HG02588 (cell line): ENCODE measurements at regions not wholly inside any gene's neighbourhood (a gene's known extent, or its start where the extent isn't known, plus 50 kb on each side); places are given as distances from the start of the nearest gene placed in this dataset.
"Not testable (repeated sequence)": the region's sequence is repeated elsewhere in the genome, so short reads cannot be mapped to it uniquely, and the experiment has no call there.

ENCODE experiments used
- ATAC-seq: cut with Tn5 transposase; IDR thresholded peaks from one replicate; pipeline ENCODE4 v1.9.1; 2021; ENCODE audit warnings: mild to moderate bottlenecking, moderate library complexity; ENCODE audit not compliant: unreplicated experiment

GRCh38 chr12:131311279-131311722 lies 357.6 kb downstream of the ADGRD1 start:
- not testable (repeated sequence) for ATAC-seq

GRCh38 chr12:131311764-131312163 lies 358.1 kb downstream of the ADGRD1 start:
- ATAC-seq: no peak

GRCh38 chr12:131312382-131312781 lies 358.7 kb downstream of the ADGRD1 start:
- ATAC-seq: not testable (repeated sequence)

DNA sequence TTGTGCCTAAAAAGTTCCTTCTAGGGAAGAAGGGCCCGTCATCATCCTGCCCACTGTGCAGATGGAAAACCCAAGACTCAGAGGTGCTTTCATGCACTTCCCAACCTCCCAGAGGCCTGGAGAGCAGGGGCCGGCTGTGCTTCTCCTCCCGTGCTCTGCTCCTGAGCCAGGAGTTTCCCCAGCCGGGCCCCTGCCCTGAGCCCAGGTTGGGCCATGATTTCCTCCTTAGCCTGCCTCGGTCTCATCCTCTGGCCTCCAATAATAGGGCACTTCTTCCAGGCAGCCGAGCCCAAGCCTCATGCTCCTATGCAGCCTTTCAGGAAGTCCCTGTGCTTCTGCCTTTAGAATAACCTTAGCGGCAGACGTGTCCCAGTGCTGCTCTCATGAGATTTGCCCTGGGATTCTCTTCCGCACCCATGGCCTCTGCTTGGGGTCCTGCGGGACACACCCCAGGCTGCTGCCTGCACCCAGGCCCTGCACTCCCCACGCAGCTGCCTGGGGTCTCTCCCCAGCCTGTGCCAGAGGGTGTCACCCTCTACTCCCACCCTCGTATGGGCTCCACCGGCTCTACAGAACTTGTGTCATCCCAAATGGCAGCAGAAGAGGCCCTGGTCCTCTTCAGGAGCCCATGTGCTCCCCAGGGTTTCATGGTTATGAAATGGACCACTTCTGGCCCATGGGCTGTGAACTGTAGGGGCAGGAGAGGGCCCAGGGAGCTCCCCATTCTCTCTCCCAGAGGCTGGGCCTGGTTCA lies 359.3 kb downstream of the ADGRD1 start:
- no peak for ATAC-seq

DNA sequence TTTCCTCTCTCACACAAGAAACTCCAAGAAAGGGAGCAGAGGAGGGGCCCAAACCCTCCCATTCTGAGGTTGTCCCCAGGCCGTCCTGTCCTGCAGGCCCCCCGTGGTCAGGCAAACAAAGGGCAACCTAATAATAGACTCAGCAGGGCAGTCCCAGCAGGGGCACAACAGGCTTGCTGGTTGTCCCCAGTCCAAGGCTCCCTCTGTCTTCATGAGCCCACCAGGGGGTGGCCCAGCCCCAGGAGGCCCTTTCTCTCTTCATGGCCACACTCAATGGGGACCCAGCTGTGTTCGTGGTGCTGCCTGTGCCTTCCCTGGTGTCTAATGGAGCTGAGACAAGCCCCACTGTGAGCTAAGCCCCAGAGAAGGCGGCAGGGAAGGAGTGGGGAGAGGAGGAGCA lies 359.9 kb downstream of the ADGRD1 start:
- ATAC-seq: no peak

- no peak for ATAC-seq
Measured at GRCh38 chr12:131314524-131315090, 360.9 kb downstream of the ADGRD1 start.

DNA sequence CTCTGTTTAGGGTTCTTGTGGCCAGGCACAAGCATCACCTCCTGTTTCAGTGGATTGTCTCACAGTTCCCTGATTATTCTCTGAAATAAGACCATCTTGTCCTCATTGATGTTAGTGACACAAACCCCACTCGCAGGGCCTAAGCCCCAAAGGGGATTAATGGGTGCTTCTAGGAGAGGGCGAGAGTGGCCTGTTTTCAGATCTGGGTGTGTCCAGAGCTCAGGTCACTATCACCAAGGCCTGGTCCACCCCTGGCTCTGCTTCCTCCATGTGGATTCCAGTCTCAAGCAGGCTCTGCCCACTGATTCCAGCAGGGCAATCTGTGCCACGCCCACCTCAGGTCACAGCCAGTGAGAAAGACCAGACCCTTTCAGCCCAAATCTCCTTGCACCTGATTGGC lies 361.9 kb downstream of the ADGRD1 start:
- ATAC-seq: no peak

- no peak for ATAC-seq
Measured at GRCh38 chr12:131316388-131316787, 362.7 kb downstream of the ADGRD1 start.

- no peak for ATAC-seq
Measured at GRCh38 chr12:131318045-131318685, 364.5 kb downstream of the ADGRD1 start.

DNA sequence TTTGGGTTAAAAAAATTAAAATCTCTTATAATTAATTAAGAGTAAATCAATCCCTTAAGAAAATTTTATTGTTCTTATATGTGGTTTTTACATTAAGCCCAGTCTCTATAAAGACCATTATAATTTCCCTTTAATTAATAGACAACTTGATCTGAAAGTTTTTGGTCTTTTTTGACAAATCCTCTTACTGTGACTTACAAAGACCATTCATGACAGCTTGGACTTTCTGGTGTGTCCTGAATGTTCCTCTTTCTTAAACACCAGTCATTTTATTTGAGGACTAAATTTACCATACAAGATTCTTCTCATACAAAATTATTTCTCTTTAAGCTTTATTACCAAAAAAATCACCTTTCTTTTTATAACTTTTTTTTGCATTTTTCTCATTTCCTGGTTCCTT lies 368.3 kb downstream of the ADGRD1 start:
- ATAC-seq: no peak

- not testable (repeated sequence) for ATAC-seq
Measured at GRCh38 chr12:131322460-131322859, 368.8 kb downstream of the ADGRD1 start.

DNA sequence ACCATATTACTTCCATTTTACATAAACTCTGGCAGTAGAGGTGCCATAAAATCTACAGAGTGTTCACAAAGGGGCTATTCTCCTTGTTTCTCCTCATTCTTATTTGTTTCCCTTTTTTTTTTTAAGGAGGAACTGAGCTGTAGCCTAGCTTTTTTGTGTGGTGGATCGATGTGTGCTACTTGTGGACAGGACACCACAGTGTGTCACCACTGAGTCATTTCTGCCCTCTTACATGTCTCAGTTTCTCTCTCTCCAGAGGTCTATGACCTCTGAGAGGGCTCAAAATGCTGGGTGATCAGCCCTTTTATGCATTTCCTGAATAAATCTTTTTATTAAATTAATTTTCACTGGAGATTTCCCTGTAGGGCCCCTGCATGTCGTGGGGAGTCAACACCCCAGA lies 370.2 kb downstream of the ADGRD1 start:
- ATAC-seq: no peak

DNA sequence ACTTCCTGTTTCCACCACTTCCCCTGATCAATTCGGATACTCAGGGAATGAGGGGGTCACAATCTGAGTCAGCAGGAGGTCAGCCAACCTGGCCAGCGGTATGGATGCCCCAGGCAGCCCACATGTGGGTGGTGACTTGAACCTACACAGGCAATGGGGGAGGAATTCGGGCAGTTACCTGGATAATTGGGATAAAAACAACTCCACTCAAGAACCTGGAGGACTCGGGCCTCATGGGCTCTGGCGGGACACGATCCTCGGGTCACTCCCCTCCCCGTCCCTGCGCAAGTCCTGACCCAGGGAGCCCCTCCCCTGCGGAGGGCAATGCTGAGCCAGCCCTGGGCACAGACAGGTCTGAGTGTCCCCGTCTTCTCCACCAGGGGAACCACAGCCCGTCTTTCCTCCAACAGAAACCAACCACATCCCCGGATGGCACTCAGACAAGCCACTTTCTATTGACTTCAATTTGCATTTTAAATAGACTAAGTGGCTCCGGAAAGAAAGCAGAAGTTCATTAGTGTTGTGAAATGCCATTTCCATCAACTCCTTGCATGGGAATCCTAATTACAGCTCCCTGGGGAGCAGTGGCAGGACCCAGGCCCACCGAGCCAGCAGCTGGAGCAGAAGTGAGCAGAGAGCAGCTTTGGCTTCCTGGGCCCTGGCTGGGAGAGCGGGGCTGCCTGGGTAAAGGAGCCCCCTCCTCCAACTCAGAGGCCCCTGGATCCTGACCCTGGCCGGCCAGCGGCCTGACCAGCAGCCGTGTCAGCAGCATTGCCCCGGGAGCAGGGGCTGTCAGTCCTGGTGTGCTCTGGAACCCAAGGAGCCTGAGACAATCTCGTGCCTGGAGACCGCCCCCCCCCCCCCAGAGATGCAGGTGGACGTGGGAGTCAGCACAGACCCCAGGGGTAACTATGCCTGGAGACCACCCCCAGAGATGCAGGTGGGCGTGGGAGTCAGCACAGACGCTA lies 374.1 kb downstream of the ADGRD1 start:
- ATAC-seq: no peak

GRCh38 chr12:131328861-131329845 lies 375.4 kb downstream of the ADGRD1 start:
- ATAC-seq: not testable (repeated sequence)

- no peak for ATAC-seq
Measured at GRCh38 chr12:131330106-131330815, 376.6 kb downstream of the ADGRD1 start.

DNA sequence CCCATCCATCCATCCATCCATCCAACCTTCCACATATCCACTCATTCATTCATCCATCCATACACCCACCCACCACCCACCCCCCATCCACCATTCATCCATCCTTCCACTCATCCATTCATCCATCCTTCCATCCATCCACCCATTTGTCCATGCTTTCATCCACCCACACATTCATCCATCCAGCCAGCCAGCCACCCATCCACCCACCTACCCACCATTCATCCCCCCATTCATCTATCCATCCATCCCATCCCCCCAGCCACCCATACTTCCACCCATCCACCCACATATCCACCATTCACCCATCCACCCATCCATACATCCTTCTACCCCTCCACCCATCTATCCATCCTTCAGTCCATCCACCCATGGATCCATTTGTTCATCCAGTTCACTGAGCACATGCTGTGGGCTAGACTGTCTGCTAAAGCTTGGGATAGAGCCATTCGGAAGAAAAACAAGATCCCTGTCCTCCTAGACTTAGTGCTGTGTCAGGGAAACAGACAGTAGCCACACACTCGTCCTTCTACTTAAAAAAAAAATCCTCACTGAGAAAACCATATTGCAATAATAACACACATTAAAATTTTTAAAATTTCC lies 377.5 kb downstream of the ADGRD1 start:
- ATAC-seq: no peak

DNA sequence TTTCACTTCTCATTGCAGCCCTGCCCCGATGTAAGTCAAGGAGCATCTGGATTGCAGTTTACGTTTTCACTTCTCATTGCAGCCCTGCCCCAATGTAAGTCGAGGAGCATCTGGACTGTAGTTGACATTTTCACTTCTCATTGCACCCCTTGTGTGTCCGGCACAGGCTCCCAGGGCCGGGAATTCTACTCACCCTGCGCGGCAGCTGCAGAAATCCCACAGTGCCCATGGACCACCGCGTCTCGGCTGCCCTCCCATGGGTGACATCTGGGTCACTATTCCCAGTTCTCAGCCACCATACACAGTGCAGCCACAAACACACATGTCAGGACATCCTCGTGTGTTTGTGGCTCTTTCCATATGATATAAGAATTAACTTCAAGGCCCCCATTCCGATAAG lies 378.5 kb downstream of the ADGRD1 start:
- no peak for ATAC-seq

DNA sequence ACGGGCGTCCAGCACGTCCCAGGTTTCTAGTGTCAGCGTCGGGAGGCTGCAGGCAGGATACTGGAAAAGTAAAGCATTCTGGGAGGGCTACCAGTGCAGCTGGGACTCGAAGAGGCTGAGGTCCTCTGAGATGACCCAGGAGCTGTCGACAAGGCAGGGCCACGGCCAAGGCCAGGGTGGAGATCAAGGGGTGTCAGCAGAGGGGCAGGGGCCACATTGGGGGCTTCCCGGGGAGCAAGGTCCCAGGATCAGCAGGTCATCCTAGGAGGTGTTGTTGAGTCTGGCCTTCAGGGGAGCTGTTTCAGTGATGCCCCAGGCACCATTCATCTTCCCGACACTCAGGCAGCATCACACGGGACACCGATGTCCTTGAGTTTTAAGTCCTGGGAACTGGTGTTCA lies 377.8 kb upstream of the SFSWAP start:
- no peak for ATAC-seq
